Duodenal mucosa (tissue), 2 donors: ENCODE measurements at regions not wholly inside any gene's neighbourhood (a gene's known extent, or its start where the extent isn't known, plus 50 kb on each side); places are given as distances from the start of the nearest gene placed in this dataset.

Experiments used
- H3K27ac ChIP-seq: one replicate; pipeline ENCODE4 v1.7.0; 2013; ENCODE audit warnings: low read depth, low read length
- H3K27me3 ChIP-seq, 2 donors: one replicate each; pipeline ENCODE4 v1.7.0; 2013; ENCODE audit warnings: low read length in 2 of 2, control low read depth in 1 of 2; ENCODE audit not compliant: insufficient read depth in 2 of 2, control insufficient read depth in 1 of 2
- H3K36me3 ChIP-seq, 2 donors: one replicate each; pipeline ENCODE4 v1.7.0; 2013; ENCODE audit warnings: low read length in 2 of 2, control low read depth in 1 of 2; ENCODE audit not compliant: insufficient read depth in 2 of 2, control insufficient read depth in 1 of 2
- H3K4me1 ChIP-seq, 2 donors: one replicate each; pipeline ENCODE4 v1.7.0; 2013; ENCODE audit warnings: low read length in 2 of 2, control low read depth in 1 of 2; ENCODE audit not compliant: insufficient read depth in 2 of 2, control insufficient read depth in 1 of 2
- H3K4me3 ChIP-seq, 2 donors: one replicate each; pipeline ENCODE4 v1.7.0; 2013; ENCODE audit warnings: low read length in 2 of 2, low read depth in 1 of 2
- H3K9ac ChIP-seq, 2 donors: one replicate each; pipeline ENCODE4 v1.7.0; 2013; ENCODE audit warnings: low read length in 2 of 2, low read depth in 1 of 2
- H3K9me3 ChIP-seq, 2 donors: one replicate each; pipeline ENCODE4 v1.7.0; 2013; ENCODE audit warnings: low read length in 2 of 2, control low read depth in 1 of 2; ENCODE audit not compliant: control insufficient read depth in 1 of 2

DNA sequence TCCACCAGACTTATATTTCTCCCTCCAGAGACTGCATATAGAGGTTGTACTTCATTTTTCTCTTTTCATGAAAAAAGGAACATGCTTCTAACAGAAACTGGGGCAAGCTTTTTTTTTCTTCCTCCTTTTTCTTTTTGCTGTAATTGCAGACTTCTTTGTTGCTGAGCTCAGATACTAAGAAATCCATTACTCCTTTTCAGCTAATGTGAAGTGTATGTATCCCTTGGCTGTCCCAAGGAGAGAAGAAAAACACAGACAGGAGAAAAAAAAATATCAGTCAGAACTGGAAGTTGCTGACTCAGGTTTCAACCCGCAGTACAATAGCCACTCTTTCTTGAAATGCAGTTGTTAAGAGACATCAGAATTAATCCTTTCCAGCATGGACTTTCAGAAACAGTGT, 1248.4 kb downstream of the LRFN5 start:
- peaks cover 2 to 5% of the 10 kb centered on the region in 2 donors for H3K9me3 ChIP-seq
- H3K27ac ChIP-seq: no peak overlapping the region
- no peaks in the 10 kb centered on the region for H3K4me1 ChIP-seq
- no peaks in the 10 kb centered on the region for H3K36me3 ChIP-seq
- H3K27me3 ChIP-seq: no peaks in the 10 kb centered on the region
- H3K9ac ChIP-seq: no peak overlapping the region
- H3K4me3 ChIP-seq: no peak overlapping the region

DNA sequence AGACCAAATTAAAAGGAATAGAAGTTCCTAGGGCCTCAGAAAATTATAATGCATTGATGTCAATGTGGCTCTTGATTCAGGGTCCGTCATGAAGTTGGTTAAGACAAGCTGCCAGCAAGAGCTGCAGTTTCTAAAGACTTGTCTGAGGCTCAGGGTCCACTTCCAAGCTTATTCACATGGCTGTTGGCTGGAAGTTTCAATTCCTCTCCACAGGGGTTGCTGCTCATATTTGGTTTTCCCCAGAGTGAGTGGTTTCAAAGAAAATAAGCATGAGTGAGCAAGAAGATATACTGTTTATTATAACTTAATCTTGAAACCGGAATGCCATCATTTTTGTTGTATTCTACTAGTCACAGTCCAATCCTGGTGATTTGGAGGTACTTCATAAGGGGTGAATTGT, 1247.4 kb downstream of the LRFN5 start:
- H3K9me3 ChIP-seq: peaks cover 2 to 5% of the 10 kb centered on the region in 2 donors
- H3K36me3 ChIP-seq: no peaks in the 10 kb centered on the region
- H3K27me3 ChIP-seq: no peaks in the 10 kb centered on the region
- H3K27ac ChIP-seq: no peak overlapping the region
- H3K4me3 ChIP-seq: no peak overlapping the region
- H3K4me1 ChIP-seq: no peaks in the 10 kb centered on the region
- no peak overlapping the region for H3K9ac ChIP-seq

DNA sequence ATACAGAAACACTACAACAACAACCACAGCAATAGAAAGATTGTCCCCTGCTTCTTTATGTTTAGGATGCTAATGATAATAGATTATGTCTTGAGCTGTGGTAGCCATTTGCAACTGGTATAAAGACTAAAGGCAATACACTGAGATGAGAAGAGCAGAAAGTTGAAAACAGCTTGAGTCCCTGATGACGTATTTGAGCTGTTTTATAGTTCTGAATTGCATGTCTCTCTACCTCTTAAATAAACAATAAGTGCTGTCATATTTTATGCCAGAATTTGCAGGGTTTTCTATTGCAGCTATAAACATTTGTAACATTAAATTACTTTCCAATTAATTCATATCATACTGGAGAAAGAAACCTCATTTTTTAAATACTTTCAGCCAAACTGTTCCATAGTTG, 1242.0 kb downstream of the LRFN5 start:
- no peaks in the 10 kb centered on the region for H3K27me3 ChIP-seq
- peaks cover 6 to 8% of the 10 kb centered on the region in 2 donors for H3K9me3 ChIP-seq
- no peaks in the 10 kb centered on the region for H3K4me1 ChIP-seq
- no peaks in the 10 kb centered on the region for H3K36me3 ChIP-seq
- H3K4me3 ChIP-seq: no peak overlapping the region
- H3K27ac ChIP-seq: no peak overlapping the region
- no peak overlapping the region for H3K9ac ChIP-seq

GRCh38 chr14:42814817-42815216, 1208.1 kb downstream of the LRFN5 start:
- Histone ChIP-seq H3K9me3 (peaks cover 0 to 3% of the 10 kb centered on the region in 2 donors), H3K4me3 (no peak overlapping the region), H3K36me3 (no peaks in the 10 kb centered on the region), H3K27me3 (no peaks in the 10 kb centered on the region), H3K27ac (no peak overlapping the region), H3K9ac (no peak overlapping the region), H3K4me1 (no peaks in the 10 kb centered on the region)

DNA sequence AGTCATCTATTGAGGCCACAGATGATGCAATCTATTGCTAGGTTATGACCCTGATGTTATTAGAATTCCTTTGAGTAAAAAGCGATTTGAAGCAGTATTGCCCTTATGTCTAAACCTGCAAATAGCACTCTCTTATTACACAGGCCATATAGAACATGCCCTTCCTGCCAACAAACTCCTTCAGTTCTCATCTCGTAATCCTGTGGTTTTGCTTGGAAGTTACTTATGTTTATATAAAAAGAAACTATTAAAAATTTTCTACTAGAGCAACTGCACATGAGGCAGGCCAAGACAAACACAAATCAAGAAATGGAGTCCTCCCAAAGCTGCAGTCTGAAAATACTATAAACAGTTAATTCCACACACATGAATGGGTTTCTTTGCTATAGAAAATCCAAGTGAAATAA, 1200.2 kb downstream of the LRFN5 start:
- no peak overlapping the region for H3K9ac ChIP-seq
- no peaks in the 10 kb centered on the region for H3K36me3 ChIP-seq
- H3K27ac ChIP-seq: no peak overlapping the region
- no peak overlapping the region for H3K4me3 ChIP-seq
- H3K27me3 ChIP-seq: no peaks in the 10 kb centered on the region
- H3K9me3 ChIP-seq: peaks cover 0 to 7% of the 10 kb centered on the region in 2 donors
- H3K4me1 ChIP-seq: no peaks in the 10 kb centered on the region

DNA sequence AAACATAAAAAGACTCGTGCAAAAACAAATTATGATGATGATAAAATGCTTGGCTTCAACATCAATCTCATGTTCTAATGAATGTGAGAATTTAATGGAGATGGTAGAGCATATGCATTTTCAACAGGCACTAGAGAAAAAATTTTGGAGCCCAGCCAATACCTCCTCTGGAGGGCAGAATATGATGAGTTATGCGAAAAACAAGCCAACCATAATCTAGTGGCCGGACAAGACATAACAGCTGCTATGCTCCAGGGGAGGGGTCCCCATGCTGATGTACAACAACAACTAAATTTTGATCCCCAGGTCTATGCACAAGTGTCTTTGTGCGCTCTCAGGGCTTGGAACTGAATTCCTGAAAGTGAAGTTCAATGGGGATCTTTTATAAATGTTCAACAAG, 1197.5 kb downstream of the LRFN5 start:
- H3K4me1 ChIP-seq: no peaks in the 10 kb centered on the region
- H3K9ac ChIP-seq: no peak overlapping the region
- H3K27me3 ChIP-seq: no peaks in the 10 kb centered on the region
- no peak overlapping the region for H3K27ac ChIP-seq
- peaks cover 0 to 10% of the 10 kb centered on the region in 2 donors for H3K9me3 ChIP-seq
- no peaks in the 10 kb centered on the region for H3K36me3 ChIP-seq
- H3K4me3 ChIP-seq: no peak overlapping the region

GRCh38 chr14:42802346-42802745, 1195.7 kb downstream of the LRFN5 start:
- H3K4me1 ChIP-seq: no peaks in the 10 kb centered on the region
- H3K9me3 ChIP-seq: peaks cover 2 to 10% of the 10 kb centered on the region in 2 donors
- H3K4me3 ChIP-seq: no peak overlapping the region
- no peak overlapping the region for H3K27ac ChIP-seq
- no peaks in the 10 kb centered on the region for H3K36me3 ChIP-seq
- no peaks in the 10 kb centered on the region for H3K27me3 ChIP-seq
- no peak overlapping the region for H3K9ac ChIP-seq

DNA sequence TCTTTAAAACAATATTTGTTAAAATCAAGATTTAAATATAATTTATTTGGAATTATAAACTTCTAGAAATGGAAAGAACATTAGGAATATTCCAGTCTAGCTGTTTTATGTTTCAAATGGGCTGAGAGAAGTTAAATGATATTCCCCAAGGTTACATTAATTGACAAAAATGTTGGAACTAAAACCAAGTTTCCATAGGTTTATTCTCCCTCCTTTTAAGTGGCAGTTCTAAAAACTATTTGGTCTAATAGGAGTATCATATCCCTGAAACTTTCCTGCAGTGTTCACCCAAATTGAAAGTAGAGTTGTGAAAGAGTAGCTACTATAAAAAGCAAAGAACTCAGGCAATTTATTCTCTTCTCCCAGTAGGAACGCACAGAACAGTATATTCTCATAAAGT, 1185.5 kb downstream of the LRFN5 start:
- H3K9me3 ChIP-seq: peaks cover 0 to 6% of the 10 kb centered on the region in 2 donors
- H3K36me3 ChIP-seq: no peaks in the 10 kb centered on the region
- no peak overlapping the region for H3K4me3 ChIP-seq
- no peaks in the 10 kb centered on the region for H3K4me1 ChIP-seq
- H3K27me3 ChIP-seq: no peaks in the 10 kb centered on the region
- H3K27ac ChIP-seq: no peak overlapping the region
- H3K9ac ChIP-seq: no peak overlapping the region

GRCh38 chr14:42782754-42783153, 1176.1 kb downstream of the LRFN5 start:
- Histone ChIP-seq H3K4me1 (no peaks in the 10 kb centered on the region), H3K27me3 (no peaks in the 10 kb centered on the region), H3K9ac (no peak overlapping the region), H3K4me3 (no peak overlapping the region), H3K9me3 (peaks cover 0 to 18% of the 10 kb centered on the region in 2 donors), H3K27ac (no peak overlapping the region), H3K36me3 (no peaks in the 10 kb centered on the region)

GRCh38 chr14:42778984-42779383, 1172.3 kb downstream of the LRFN5 start:
- Histone ChIP-seq H3K27me3 (no peaks in the 10 kb centered on the region), H3K4me3 (no peak overlapping the region), H3K9ac (no peak overlapping the region)

GRCh38 chr14:42750771-42751170, 1144.1 kb downstream of the LRFN5 start:
- no peaks in the 10 kb centered on the region for H3K36me3 ChIP-seq
- no peaks in the 10 kb centered on the region for H3K4me1 ChIP-seq
- no peaks in the 10 kb centered on the region for H3K27me3 ChIP-seq
- H3K9ac ChIP-seq: no peak overlapping the region
- H3K4me3 ChIP-seq: no peak overlapping the region
- no peak overlapping the region for H3K27ac ChIP-seq
- peaks cover 0 to 2% of the 10 kb centered on the region in 2 donors for H3K9me3 ChIP-seq

More at GRCh38 chr14:42778984-42779383, 1172.3 kb downstream of the LRFN5 start:
- Histone ChIP-seq H3K36me3 (no peaks in the 10 kb centered on the region), H3K27ac (no peak overlapping the region), H3K4me1 (no peaks in the 10 kb centered on the region), H3K9me3 (peaks cover 0 to 1% of the 10 kb centered on the region in 2 donors)
